ENCODE measurements at regions not wholly inside any gene's neighbourhood (a gene's known extent, or its start where the extent isn't known, plus 50 kb on each side); places are given as distances from the start of the nearest gene placed in this dataset.

DNA sequence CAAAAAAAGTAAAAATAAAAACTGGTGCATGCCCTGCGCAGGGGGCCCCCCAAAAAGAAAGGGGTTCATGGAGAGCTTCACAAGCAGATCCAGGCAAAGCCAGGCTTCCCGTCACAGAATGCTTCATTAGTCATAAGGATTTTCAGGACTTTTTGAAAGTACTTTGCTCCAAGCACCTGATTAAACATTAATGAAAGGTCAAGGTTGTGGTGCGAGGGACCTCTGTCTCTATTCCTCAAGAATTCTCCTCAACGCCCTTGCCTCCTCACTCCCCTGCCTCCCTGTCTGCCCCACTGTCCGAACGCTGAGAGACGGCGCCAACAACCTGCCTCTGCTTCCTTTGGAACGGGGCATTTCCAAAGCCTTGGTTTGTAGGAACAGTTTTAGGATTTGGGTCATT lies 240.1 kb upstream of the IGF1R start:
- TF ChIP-seq ZNF416 (CRISPR knock-in tag; IDR thresholded peaks at IDR 0.05): no peak
- TF ChIP-seq ZBTB43 (CRISPR knock-in tag; IDR thresholded peaks at IDR 0.05): no peak
- no peak for TF ChIP-seq CTCF (IDR thresholded peaks at IDR 0.05)
- TF ChIP-seq ELF4 (CRISPR knock-in tag; IDR thresholded peaks at IDR 0.05; ENCODE audit: low read depth): no peak
- no peak for TF ChIP-seq CREB1 (CRISPR knock-in tag; IDR thresholded peaks at IDR 0.05)
- TF ChIP-seq, protein P1, sequence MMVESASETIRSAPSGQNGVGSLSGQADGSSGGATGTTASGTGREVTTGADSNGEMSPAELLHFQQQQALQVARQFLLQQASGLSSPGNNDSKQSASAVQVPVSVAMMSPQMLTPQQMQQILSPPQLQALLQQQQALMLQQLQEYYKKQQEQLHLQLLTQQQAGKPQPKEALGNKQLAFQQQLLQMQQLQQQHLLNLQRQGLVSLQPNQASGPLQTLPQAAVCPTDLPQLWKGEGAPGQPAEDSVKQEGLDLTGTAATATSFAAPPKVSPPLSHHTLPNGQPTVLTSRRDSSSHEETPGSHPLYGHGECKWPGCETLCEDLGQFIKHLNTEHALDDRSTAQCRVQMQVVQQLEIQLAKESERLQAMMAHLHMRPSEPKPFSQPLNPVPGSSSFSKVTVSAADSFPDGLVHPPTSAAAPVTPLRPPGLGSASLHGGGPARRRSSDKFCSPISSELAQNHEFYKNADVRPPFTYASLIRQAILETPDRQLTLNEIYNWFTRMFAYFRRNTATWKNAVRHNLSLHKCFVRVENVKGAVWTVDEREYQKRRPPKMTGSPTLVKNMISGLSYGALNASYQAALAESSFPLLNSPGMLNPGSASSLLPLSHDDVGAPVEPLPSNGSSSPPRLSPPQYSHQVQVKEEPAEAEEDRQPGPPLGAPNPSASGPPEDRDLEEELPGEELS (CRISPR knock-in tag; IDR thresholded peaks at IDR 0.05): no peak
- TF ChIP-seq SP1 (CRISPR knock-in tag; conservative IDR thresholded peaks at IDR 0.05): no peak
- no peak for TF ChIP-seq ATF2 (CRISPR knock-in tag; IDR thresholded peaks at IDR 0.05; ENCODE audit: borderline replicate concordance, low read depth)
- no peak for TF ChIP-seq FOXK1 (CRISPR knock-in tag; IDR thresholded peaks at IDR 0.05)
- TF ChIP-seq, protein P2, sequence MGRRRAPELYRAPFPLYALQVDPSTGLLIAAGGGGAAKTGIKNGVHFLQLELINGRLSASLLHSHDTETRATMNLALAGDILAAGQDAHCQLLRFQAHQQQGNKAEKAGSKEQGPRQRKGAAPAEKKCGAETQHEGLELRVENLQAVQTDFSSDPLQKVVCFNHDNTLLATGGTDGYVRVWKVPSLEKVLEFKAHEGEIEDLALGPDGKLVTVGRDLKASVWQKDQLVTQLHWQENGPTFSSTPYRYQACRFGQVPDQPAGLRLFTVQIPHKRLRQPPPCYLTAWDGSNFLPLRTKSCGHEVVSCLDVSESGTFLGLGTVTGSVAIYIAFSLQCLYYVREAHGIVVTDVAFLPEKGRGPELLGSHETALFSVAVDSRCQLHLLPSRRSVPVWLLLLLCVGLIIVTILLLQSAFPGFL (CRISPR knock-in tag; IDR thresholded peaks at IDR 0.05; ENCODE audit: borderline replicate concordance): no peak
- no peak for TF ChIP-seq RORB (CRISPR knock-in tag; IDR thresholded peaks at IDR 0.05)
- TF ChIP-seq, protein P3, sequence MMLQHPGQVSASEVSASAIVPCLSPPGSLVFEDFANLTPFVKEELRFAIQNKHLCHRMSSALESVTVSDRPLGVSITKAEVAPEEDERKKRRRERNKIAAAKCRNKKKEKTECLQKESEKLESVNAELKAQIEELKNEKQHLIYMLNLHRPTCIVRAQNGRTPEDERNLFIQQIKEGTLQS (CRISPR knock-in tag; conservative IDR thresholded peaks at IDR 0.05): no peak
- TF ChIP-seq RELA (CRISPR knock-in tag; IDR thresholded peaks at IDR 0.05; ENCODE audit: borderline replicate concordance): no peak
- TF ChIP-seq ZNF671 (CRISPR knock-in tag; IDR thresholded peaks at IDR 0.05): no peak

Data from WTC11 (cell line).